HG03565 (cell line): ENCODE measurements at regions not wholly inside any gene's neighbourhood (a gene's known extent, or its start where the extent isn't known, plus 50 kb on each side); places are given as distances from the start of the nearest gene placed in this dataset.

Experiments
- ATAC-seq: cut with Tn5 transposase; IDR thresholded peaks from one replicate; pipeline ENCODE4 v1.9.1; 2021; ENCODE audit warnings: mild to moderate bottlenecking, moderate library complexity; ENCODE audit not compliant: unreplicated experiment

DNA sequence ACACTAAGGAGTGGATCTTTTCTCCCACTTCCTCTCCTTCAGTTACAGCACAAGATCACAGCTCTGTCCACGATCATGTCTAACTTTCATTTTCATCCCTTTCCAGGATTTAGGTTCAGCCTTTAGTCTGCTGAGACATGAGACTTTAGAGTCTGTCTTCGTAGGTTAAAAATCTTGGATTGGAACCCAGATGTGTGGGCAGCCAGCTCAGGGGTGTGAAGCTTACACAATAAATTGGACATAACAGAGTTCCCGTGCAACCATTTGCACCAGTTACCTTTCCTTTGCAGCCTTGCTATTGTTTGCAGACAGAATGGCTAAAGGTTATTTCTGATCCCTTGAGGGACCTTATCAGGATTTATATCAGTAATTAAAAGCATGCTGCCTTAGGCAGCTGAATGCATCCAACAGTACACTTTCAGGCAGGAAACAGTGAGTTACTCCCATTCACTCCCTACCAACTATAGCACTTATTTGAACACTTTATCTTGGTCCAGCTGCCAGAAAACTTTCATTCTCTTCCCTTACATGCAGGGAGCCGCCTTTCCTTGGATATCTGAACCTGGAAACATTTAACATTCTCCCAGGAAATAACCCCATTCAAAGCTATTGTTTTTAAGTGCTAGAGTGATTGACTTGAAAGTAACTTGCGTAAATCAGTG is 87.3 kb downstream of the TMEM100 start:
- ATAC-seq = no peak

DNA sequence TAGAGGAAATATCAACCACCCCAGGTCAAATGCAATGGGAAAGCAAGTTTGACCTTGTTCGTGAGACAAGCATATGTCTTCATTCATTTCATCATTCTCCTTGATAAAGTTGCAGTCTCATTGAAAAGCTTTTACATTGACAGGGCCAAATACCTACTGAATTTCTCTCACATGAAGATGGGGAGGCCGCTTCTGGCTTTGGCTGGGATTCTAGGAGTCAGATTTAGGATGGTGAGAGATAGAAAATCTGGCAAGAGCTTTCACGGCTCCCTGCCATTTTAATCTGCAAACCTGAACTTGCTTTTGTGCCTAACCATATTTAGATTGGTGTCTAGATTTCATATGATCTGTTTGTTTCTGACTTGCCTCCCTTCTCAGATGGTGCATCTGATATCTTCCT is 88.0 kb downstream of the TMEM100 start:
- ATAC-seq = no peak

DNA sequence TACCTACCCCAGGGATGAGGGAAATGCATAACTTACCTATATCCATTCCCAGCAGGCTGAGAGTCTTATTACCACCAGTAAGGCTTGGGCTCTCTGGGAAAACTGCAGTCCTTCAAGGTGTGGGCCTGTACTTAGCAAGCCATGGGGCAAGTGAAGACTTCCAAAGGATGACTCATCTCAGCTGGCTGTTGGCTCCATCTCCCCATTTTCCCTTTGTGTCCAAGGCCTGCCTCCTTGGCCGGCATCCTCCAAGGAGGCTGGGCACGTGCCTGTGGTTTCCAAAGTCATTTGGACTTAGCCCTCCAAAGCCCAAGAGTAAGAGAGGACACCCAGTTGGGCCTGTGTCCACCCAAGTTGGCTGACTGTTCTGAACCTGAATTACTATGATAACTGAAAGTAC is 89.8 kb downstream of the TMEM100 start:
- ATAC-seq = no peak

- ATAC-seq = no peak
These were observed 90.4 kb downstream of the TMEM100 start for GRCh38 chr17:55632236-55632635.

- ATAC-seq = no peak
These were observed 92.7 kb downstream of the TMEM100 start for GRCh38 chr17:55629995-55630394.

DNA sequence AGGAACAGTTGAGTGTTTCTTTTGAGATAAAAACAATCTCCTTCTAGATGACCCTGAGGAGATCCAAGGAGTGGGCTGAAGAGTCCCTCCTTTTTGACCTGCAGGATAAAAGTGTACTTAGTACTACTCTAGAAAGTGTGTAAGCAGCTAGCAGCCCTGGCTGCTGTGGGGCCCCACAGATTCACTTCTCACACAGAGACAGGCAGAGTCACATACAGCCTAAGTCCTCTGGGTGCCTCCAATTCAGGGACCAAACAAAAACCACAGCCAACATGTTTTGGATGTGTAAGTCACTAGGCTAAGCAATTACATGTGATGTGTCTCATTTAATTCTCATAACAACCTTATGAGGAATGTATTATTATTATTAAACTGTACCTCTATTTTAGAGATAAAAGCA is 97.1 kb downstream of the TMEM100 start:
- ATAC-seq = peak; percentile 27

GRCh38 chr17:55624772-55625433 is 97.8 kb downstream of the TMEM100 start:
- peak; percentile 70 for ATAC-seq

- no peak for ATAC-seq
These were observed 100.1 kb downstream of the TMEM100 start for GRCh38 chr17:55622547-55622946.

- no peak for ATAC-seq
These were observed 101.7 kb downstream of the TMEM100 start for GRCh38 chr17:55620945-55621344.

DNA sequence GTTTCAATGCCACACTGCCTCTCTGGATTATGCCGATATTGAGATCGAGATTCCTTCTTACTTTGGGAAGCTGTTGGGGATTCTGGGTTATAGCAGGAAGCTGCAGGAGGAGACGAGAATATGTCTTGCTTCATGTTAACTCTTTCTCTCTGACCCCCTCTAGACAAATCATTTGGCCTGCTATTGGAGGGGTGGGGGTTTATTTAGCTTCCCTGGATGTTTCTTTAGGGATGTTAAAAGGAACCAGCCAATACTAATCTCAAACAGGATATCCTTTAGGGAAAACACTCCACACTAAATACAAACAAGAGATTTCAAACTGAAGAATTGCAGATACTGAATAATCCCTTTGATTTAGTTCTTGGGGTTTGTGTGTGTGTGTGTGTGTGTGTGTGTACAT is 102.6 kb downstream of the TMEM100 start:
- no peak for ATAC-seq

DNA sequence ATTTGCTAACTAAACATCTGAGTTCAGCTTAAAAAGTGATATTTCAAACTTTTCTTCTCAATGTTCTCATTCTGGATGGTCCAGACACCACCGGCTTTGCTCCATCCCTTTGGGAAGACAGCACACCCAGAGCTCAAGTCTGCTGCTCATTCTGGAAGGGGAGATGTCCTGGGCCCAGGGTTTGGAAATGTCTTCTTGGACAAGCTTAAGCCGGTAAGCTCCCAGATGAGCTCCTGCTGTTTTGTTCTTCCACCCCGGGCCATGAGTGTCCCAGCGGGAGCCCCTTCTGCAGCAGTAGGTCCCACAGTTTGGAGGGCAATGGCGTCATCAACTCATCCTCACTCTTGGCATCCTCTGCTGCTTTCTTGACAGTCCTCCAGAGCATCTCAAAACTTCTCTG is 105.2 kb downstream of the TMEM100 start:
- no peak for ATAC-seq

DNA sequence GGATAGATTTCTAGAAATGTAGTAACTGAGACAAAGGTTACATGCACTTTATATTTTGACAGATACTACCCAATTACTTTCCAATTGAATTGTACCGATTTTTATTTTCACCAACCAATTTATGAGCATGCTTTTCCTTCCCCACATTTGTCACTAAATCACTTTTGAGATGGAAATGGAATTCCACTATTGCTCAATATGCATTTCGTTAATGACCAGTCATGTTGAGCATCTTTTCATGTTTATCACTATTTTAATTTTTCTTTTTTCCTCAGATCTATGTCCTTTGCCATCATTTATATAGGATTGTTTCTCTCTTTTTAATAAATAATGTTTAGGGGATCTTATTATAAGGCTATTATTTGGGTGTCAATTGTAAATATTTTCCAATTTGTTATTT is 102.8 kb upstream of the SMIM36 start:
- ATAC-seq = no peak

DNA sequence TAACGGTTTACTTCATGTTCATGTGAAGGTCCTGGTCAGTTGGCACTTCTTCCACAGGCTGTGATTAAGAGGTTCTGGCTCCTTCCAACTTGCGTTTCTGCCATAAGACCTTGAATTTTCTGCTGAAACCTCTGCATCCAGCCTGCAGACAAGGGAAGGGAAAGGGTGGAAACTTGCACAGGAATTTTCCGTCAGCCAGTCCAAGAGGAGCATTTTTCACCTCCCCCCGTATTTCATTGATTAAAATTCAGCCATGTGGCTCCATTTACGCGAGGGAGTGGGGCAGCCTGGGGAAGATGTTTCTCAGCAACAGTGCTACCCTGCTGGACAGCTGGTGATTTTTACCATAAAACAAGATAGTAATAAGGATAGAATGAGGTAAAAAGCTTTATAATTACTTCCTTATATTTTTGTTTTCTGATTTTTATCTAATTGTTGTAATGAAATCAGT is 101.5 kb upstream of the SMIM36 start:
- ATAC-seq = no peak

- no peak for ATAC-seq
These were observed 96.6 kb upstream of the SMIM36 start for GRCh38 chr17:55607731-55608341.

- ATAC-seq = no peak
These were observed 95.2 kb upstream of the SMIM36 start for GRCh38 chr17:55606488-55606815.

DNA sequence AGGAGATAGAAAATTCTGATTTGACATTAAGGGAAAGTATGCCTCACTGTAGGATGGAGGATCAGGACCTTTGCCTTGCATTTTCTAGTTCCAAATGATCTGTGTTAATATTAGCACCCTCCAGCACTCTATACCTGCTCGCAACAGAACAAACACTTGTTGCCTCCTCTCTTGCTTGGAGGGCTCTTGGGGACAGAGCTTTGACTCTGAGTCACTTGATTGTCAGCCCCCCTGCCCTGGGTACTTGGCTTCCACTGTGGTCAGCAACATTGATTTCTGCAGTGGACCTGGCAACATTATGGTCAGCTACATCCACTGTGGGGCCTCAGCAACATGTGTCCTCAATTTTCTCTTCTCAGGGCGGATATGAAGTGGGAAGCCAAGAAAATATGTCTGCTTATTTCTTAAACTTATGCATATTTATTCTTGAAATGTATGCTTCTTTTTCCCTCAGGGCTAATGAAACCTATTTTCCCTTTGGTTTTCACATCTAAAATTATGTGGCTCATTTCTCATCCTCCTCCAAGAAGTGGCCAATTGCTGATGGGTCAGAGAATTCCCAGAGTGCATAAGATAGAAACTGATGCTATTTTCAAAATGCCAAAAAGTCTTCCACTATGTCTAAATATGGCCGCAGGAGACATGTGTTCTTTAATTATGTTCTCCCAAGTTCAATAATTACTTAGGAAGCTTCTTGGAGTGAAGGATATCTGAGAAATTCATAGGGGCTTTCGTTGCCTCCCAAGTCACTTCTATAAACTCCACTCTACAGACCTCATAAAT is 94.6 kb upstream of the SMIM36 start:
- no peak for ATAC-seq

- ATAC-seq = peak; percentile 59
These were observed 90.7 kb upstream of the SMIM36 start for GRCh38 chr17:55601874-55602364.

GRCh38 chr17:55598495-55598894 is 87.2 kb upstream of the SMIM36 start:
- no peak for ATAC-seq

DNA sequence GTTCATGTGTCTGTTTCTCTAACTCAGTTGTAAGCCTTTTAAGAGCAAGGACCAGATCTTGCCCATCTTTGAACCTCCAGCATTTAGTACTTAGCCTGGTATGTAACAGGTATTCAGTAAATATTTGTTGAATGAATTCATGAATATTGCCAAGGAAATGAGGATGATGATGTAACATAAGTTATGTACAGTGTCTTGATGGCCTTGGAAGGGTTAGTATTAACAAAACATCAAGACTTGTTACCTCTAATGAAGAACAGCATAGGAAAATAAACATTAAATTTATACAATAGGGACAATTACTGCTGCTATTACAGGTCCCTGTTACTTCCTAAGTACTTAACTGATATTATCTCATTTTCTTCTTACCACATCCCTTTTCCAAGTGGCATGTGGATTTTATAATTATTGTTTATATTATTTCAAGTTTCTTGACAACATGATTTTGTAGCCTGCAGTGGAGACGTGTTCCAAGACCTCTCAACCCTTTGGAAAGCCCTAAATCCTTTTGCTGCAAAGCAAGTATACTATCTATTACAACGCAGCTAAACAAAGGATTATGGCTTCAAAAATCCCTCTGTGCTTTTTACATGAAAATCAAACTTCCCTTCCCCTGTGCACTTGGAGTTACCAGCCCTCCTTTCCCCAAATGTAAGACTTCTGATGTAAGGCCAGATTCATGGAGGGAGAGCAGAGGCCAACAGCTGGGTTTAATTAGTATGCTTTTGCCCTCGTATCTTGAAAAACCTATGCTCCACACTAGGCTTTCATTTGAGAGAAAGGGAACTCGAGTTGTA is 77.4 kb upstream of the SMIM36 start:
- ATAC-seq = no peak

DNA sequence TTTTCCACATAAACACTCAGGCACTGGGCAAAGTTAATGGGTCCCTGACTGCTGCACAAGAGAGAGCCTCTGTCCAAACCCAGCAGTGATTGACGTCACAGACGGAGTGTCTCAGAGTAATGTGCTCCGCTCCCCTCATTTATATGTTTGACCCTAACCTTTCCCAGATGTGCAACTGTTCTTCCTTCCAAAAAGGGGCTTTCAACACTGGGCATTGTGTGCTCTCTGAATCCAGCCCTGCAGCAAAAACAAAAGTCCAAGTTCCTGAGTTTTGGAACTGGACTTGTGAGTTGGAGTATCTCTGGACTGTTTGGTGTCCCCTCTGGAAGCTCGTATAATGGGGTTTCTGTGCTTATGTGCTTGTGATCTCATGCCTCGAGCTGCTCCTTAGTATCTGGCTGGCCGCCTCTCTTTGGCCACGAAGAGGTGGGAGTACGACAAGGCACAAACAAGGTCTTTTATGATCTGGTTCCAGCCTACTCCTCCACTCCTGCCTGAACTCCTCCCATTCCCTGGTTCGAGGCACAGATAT is 76.4 kb upstream of the SMIM36 start:
- no peak for ATAC-seq
